GM12891 (cell line): ENCODE measurements at regions not wholly inside any gene's neighbourhood (a gene's known extent, or its start where the extent isn't known, plus 50 kb on each side); places are given as distances from the start of the nearest gene placed in this dataset.

Source experiments
- POLR2A ChIP-seq: IDR thresholded peaks from 2 replicates; pipeline ENCODE4 v1.6.1; 2011; ENCODE audit warnings: low read depth, low read length, control low read depth
- POLR2AphosphoS5 ChIP-seq: IDR thresholded peaks from 2 replicates; pipeline ENCODE4 v1.6.1; 2011; ENCODE audit warnings: low read depth, low read length, control low read depth
- POU2F2 ChIP-seq: IDR thresholded peaks from 2 replicates; pipeline ENCODE4 v1.6.1; 2011; ENCODE audit warnings: low read depth, mild to moderate bottlenecking, control low read depth, low read length, moderate library complexity
- SPI1 ChIP-seq: IDR thresholded peaks from 2 replicates; pipeline ENCODE4 v1.6.1; 2011; ENCODE audit warnings: low read depth, low read length, control low read depth
- TAF1 ChIP-seq: IDR thresholded peaks from 2 replicates; pipeline ENCODE4 v1.6.1; 2011; ENCODE audit warnings: low read depth, low read length, control low read depth

- no peak for TF ChIP-seq POLR2A
- TF ChIP-seq POU2F2, result no peak
- no peak for TF ChIP-seq POLR2AphosphoS5
- TF ChIP-seq SPI1, result no peak
- TF ChIP-seq TAF1, result no peak
Observed at GRCh38 chr5:4038994-4039393, 443.4 kb downstream of the IRX1 start.
